ENCODE measurements at regions not wholly inside any gene's neighbourhood (a gene's known extent, or its start where the extent isn't known, plus 50 kb on each side); places are given as distances from the start of the nearest gene placed in this dataset.

DNA sequence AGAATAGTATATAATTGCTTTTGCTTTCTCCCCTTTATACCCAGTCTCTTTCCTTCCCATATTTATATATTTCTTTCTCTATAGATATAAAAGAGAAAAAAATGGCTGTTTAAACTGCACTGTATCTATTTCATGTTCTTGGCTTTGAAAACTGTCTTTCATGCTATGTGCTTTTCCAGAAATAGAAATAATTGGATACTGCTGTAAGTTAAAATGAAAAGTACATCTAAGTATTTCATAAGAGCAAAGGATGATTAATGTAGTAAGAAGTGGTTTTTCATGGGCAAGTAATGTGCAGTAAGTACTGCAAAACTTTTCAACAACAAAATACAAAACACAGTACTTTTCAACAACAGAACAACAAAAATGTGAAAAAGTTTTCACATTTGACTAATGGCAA, 237.9 kb downstream of the SNCA start:
- H3K36me3 ChIP-seq (replicated peaks), result no peaks in the 10 kb centered on the region
- H3K27me3 ChIP-seq (replicated peaks), result no peaks in the 10 kb centered on the region
- in situ Hi-C loops (cut with HindIII; ENCODE audit: low pct_ligation_motif_present, low sequenced_read_pairs), result no loop called here
- TF ChIP-seq CTCF (IDR thresholded peaks at IDR 0.05; ENCODE audit: low read depth, low read length, missing control alignments), result no peak
- no peak overlapping the region for H3K27ac ChIP-seq
- no peak overlapping the region for H3K4me3 ChIP-seq (ENCODE audit: low read depth, low read length)
- DNase-seq, result no peak

DNA sequence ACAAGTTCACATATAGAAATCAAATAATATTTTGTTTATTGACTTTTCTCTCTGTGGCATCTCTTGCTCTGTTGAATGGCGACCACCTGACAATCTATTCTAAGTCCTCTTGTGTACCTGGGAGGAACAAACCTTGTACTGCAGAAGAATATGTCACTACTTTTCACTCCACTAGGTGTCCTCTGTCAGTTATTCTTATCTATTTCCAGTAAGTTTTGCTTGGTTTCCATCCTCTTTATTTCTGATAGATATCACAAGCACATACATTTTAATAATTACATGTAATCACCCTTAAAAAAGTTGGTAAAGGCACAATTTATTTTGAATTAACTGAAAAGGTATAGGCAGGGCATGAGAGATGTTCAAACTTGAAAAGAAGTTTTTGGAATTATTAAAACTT, 238.4 kb downstream of the SNCA start:
- H3K36me3 ChIP-seq (replicated peaks), result no peaks in the 10 kb centered on the region
- peak; percentile 43 for TF ChIP-seq CTCF (IDR thresholded peaks at IDR 0.05; ENCODE audit: low read depth, low read length, missing control alignments)
- in situ Hi-C loops (cut with HindIII; ENCODE audit: low pct_ligation_motif_present, low sequenced_read_pairs), result no loop called here
- no peaks in the 10 kb centered on the region for H3K27me3 ChIP-seq (replicated peaks)
- H3K27ac ChIP-seq, result no peak overlapping the region
- no peak overlapping the region for H3K4me3 ChIP-seq (ENCODE audit: low read depth, low read length)
- DNase-seq, result no peak

- no peak for DNase-seq
- Histone ChIP-seq H3K27me3 (replicated peaks) (no peaks in the 10 kb centered on the region), H3K4me3 (ENCODE audit: low read depth, low read length) (no peak overlapping the region), H3K27ac (no peak overlapping the region), H3K36me3 (replicated peaks) (no peaks in the 10 kb centered on the region)
- TF ChIP-seq CTCF (IDR thresholded peaks at IDR 0.05; ENCODE audit: low read depth, low read length, missing control alignments), result no peak
- in situ Hi-C loops (cut with HindIII; ENCODE audit: low pct_ligation_motif_present, low sequenced_read_pairs), result no loop called here
These were observed 241.7 kb downstream of the SNCA start for GRCh38 chr4:89595125-89595789.

DNA sequence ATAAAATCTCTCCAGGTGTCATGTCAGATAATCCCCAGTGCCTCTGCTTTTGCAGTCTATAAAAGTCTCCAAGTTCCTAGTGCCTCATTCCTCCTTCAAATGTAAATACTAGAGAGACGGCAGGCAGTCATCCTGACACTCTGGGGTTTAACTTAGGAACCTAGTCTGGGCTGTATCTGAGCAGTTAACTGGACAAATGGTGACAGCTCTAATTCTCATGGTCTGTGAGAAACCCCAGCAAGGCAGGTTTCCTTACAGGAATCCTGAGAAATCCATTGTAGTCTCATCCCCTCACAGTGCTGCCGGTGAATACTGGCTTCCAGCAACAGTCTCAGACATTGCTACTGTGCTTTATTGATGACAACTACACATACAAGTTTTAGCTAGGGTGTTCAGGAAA, 246.8 kb downstream of the SNCA start:
- TF ChIP-seq CTCF (IDR thresholded peaks at IDR 0.05; ENCODE audit: low read depth, low read length, missing control alignments), result no peak
- no peaks in the 10 kb centered on the region for H3K36me3 ChIP-seq (replicated peaks)
- H3K27ac ChIP-seq, result no peak overlapping the region
- no peak for DNase-seq
- H3K4me3 ChIP-seq (ENCODE audit: low read depth, low read length), result no peak overlapping the region
- H3K27me3 ChIP-seq (replicated peaks), result no peaks in the 10 kb centered on the region
- in situ Hi-C loops (cut with HindIII; ENCODE audit: low pct_ligation_motif_present, low sequenced_read_pairs), result no loop called here

GRCh38 chr4:89588421-89588820, 248.5 kb downstream of the SNCA start:
- H3K27me3 ChIP-seq (replicated peaks), result no peaks in the 10 kb centered on the region
- H3K4me3 ChIP-seq (ENCODE audit: low read depth, low read length), result no peak overlapping the region
- in situ Hi-C loops (cut with HindIII; ENCODE audit: low pct_ligation_motif_present, low sequenced_read_pairs), result no loop called here
- H3K27ac ChIP-seq, result no peak overlapping the region
- no peak for DNase-seq
- H3K36me3 ChIP-seq (replicated peaks), result no peaks in the 10 kb centered on the region
- TF ChIP-seq CTCF (IDR thresholded peaks at IDR 0.05; ENCODE audit: low read depth, low read length, missing control alignments), result no peak

- no peaks in the 10 kb centered on the region for H3K27me3 ChIP-seq (replicated peaks)
- no peak for DNase-seq
- in situ Hi-C loops (cut with HindIII; ENCODE audit: low pct_ligation_motif_present, low sequenced_read_pairs), result no loop called here
These were observed 249.6 kb downstream of the SNCA start for GRCh38 chr4:89587364-89587763.

More at GRCh38 chr4:89587364-89587763, 249.6 kb downstream of the SNCA start:
- H3K27ac ChIP-seq, result no peak overlapping the region
- no peak overlapping the region for H3K4me3 ChIP-seq (ENCODE audit: low read depth, low read length)
- H3K36me3 ChIP-seq (replicated peaks), result no peaks in the 10 kb centered on the region
- TF ChIP-seq CTCF (IDR thresholded peaks at IDR 0.05; ENCODE audit: low read depth, low read length, missing control alignments), result no peak

All from brain microvascular endothelial cell (primary cell).